Gastroesophageal sphincter (tissue), 3 donors: ENCODE measurements at regions not wholly inside any gene's neighbourhood (a gene's known extent, or its start where the extent isn't known, plus 50 kb on each side); places are given as distances from the start of the nearest gene placed in this dataset.

Experiments
- POLR2A ChIP-seq, 2 donors: fragments of 450-650 bp; IDR thresholded peaks; one replicate each; pipeline ENCODE4 v1.6.1; 2017; ENCODE audit warnings: antibody characterized with exemption in 2 of 2, mild to moderate bottlenecking in 2 of 2, moderate library complexity in 1 of 2
- TF ChIP-seq, protein P1 (sequence below), 4 experiments: fragments of 200-600 bp in 2 of 4; fragments of 450-650 bp in 2 of 4; sonication (generic) in 1 of 4; IDR thresholded peaks; one replicate each; pipeline ENCODE4 v1.5.1; 2017 to 2019; ENCODE audit warnings: antibody characterized with exemption in 4 of 4, mild to moderate bottlenecking in 2 of 4, moderate library complexity in 2 of 4

GRCh38 chr14:45947830-45948229 lies 694.8 kb upstream of the MIS18BP1 start:
- TF ChIP-seq, protein P1, sequence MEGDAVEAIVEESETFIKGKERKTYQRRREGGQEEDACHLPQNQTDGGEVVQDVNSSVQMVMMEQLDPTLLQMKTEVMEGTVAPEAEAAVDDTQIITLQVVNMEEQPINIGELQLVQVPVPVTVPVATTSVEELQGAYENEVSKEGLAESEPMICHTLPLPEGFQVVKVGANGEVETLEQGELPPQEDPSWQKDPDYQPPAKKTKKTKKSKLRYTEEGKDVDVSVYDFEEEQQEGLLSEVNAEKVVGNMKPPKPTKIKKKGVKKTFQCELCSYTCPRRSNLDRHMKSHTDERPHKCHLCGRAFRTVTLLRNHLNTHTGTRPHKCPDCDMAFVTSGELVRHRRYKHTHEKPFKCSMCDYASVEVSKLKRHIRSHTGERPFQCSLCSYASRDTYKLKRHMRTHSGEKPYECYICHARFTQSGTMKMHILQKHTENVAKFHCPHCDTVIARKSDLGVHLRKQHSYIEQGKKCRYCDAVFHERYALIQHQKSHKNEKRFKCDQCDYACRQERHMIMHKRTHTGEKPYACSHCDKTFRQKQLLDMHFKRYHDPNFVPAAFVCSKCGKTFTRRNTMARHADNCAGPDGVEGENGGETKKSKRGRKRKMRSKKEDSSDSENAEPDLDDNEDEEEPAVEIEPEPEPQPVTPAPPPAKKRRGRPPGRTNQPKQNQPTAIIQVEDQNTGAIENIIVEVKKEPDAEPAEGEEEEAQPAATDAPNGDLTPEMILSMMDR (IDR thresholded peaks at IDR 0.05), result no peak
- TF ChIP-seq POLR2A (IDR thresholded peaks at IDR 0.05), result no peak
